OCI-LY1 (cell line): ENCODE measurements at regions not wholly inside any gene's neighbourhood (a gene's known extent, or its start where the extent isn't known, plus 50 kb on each side); places are given as distances from the start of the nearest gene placed in this dataset.

Source experiments
- H2AFZ ChIP-seq: fragments of 200-600 bp; sonication (generic), shearing (Covaris generic); 2 replicates; pipeline ENCODE4 v1.6.0; 2014; ENCODE audit warnings: antibody characterized with exemption, mild to moderate bottlenecking, low read length
- H3F3A ChIP-seq: fragments of 200-600 bp; sonication (generic), shearing (Covaris generic); 2 replicates; pipeline ENCODE4 v1.6.0; 2014; ENCODE audit warnings: mild to moderate bottlenecking, antibody characterized with exemption, low read length, moderate library complexity; ENCODE audit not compliant: insufficient read depth
- H3K27ac ChIP-seq: fragments of 200-600 bp; sonication (generic); 2 replicates; pipeline ENCODE4 v1.5.1; 2014; ENCODE audit warnings: low read length, mixed run types, mild to moderate bottlenecking, low read depth; ENCODE audit not compliant: poor library complexity, severe bottlenecking
- H3K27me3 ChIP-seq: fragments of 200-600 bp; sonication (generic); 2 replicates; pipeline ENCODE4 v1.6.0; 2014; ENCODE audit warnings: antibody characterized with exemption, mild to moderate bottlenecking, low read length, moderate library complexity; ENCODE audit not compliant: insufficient read depth
- H3K36me3 ChIP-seq: fragments of 200-600 bp; sonication (generic); 2 replicates; pipeline ENCODE4 v1.6.1; 2014; ENCODE audit warnings: mild to moderate bottlenecking, antibody characterized with exemption, low read length, moderate library complexity, mixed read lengths; ENCODE audit not compliant: insufficient read depth
- H3K4me1 ChIP-seq: fragments of 200-600 bp; sonication (generic); 2 replicates; pipeline ENCODE4 v1.5.1; 2014; ENCODE audit warnings: mild to moderate bottlenecking, low read length, moderate library complexity; ENCODE audit not compliant: insufficient read depth, severe bottlenecking
- H3K4me2 ChIP-seq: fragments of 200-600 bp; sonication (generic), shearing (Covaris generic); 2 replicates; pipeline ENCODE4 v1.6.1; 2014; ENCODE audit warnings: low read length
- H3K4me3 ChIP-seq: fragments of 200-600 bp; sonication (generic); 2 replicates; pipeline ENCODE4 v1.5.1; 2014; ENCODE audit warnings: low read length, low read depth, mild to moderate bottlenecking, mixed read lengths; ENCODE audit not compliant: poor library complexity, severe bottlenecking
- H3K79me2 ChIP-seq: fragments of 200-600 bp; shearing (Covaris generic); 2 replicates; pipeline ENCODE4 v1.6.1; 2016; ENCODE audit warnings: mixed run types, low read length, mixed read lengths; ENCODE audit not compliant: insufficient read depth
- H3K9ac ChIP-seq: fragments of 200-600 bp; sonication (generic), shearing (Covaris generic); 2 replicates; pipeline ENCODE4 v1.6.1; 2014; ENCODE audit warnings: mild to moderate bottlenecking, low read length, mixed read lengths
- H3K9me2 ChIP-seq: fragments of 200-600 bp; sonication (generic), shearing (Covaris generic); 2 replicates; pipeline ENCODE4 v1.6.1; 2014; ENCODE audit warnings: low read depth, mild to moderate bottlenecking, low read length, mixed read lengths
- H3K9me3 ChIP-seq: fragments of 200-600 bp; shearing (Covaris generic); 2 replicates; pipeline ENCODE4 v1.6.1; 2014; ENCODE audit warnings: low read length, mixed read lengths
- H4K20me1 ChIP-seq: fragments of 200-600 bp; sonication (generic), shearing (Covaris generic); 2 replicates; pipeline ENCODE4 v1.6.0; 2016; ENCODE audit warnings: mild to moderate bottlenecking, low read length; ENCODE audit not compliant: insufficient read depth
- CTCF ChIP-seq: fragments of 200-600 bp; sonication (generic), shearing (Covaris generic); IDR thresholded peaks from 2 replicates; pipeline ENCODE4 v1.5.1; 2017; ENCODE audit warnings: mild to moderate bottlenecking, antibody characterized with exemption, low read length, moderate library complexity, mixed read lengths
- EZH2 ChIP-seq: fragments of 200-600 bp; sonication (generic), shearing (Covaris generic); IDR thresholded peaks from 2 replicates; pipeline ENCODE4 v1.8.0; 2017; ENCODE audit warnings: borderline replicate concordance, mixed run types, mild to moderate bottlenecking, antibody characterized with exemption, low read length, moderate library complexity, mixed read lengths

- Histone ChIP-seq H3K79me2 (no peaks in the 10 kb centered on the region), H3K27me3 (no peaks in the 10 kb centered on the region), H3K4me3 (no peak overlapping the region), H3K36me3 (no peaks in the 10 kb centered on the region), H4K20me1 (no peaks in the 10 kb centered on the region), H3K9me2 (no peaks in the 10 kb centered on the region), H3K4me2 (no peak overlapping the region), H3K27ac (no peak overlapping the region), H2AFZ (no peak overlapping the region; the same call in 1 of the 2 replicates), H3K9me3 (peaks cover 20% of the 10 kb centered on the region), H3F3A (no peaks in the 10 kb centered on the region), H3K9ac (no peak overlapping the region), H3K4me1 (no peaks in the 10 kb centered on the region)
- TF ChIP-seq CTCF = no peak
- TF ChIP-seq EZH2 = no peak
Observed at GRCh38 chr13:62129000-62129551, 713.4 kb upstream of the PCDH20 start.

- H3K9me2 ChIP-seq = no peaks in the 10 kb centered on the region
- H3K36me3 ChIP-seq = no peaks in the 10 kb centered on the region
- no peak overlapping the region for H3K4me2 ChIP-seq
- H3K79me2 ChIP-seq = no peaks in the 10 kb centered on the region
- TF ChIP-seq EZH2 = no peak
- TF ChIP-seq CTCF = no peak
- no peaks in the 10 kb centered on the region for H3K4me1 ChIP-seq
- no peak overlapping the region for H3K4me3 ChIP-seq
- no peaks in the 10 kb centered on the region for H4K20me1 ChIP-seq
- no peak overlapping the region for H3K9ac ChIP-seq
- H2AFZ ChIP-seq = no peak overlapping the region
- H3K9me3 ChIP-seq = peaks cover 8% of the 10 kb centered on the region; the same call in 1 of the 2 replicates
- no peaks in the 10 kb centered on the region for H3K27me3 ChIP-seq
- H3F3A ChIP-seq = no peaks in the 10 kb centered on the region
- H3K27ac ChIP-seq = no peak overlapping the region
Observed at GRCh38 chr13:62126400-62126799, 710.8 kb upstream of the PCDH20 start.

- H2AFZ ChIP-seq = no peak overlapping the region
- TF ChIP-seq EZH2 (no peak), CTCF (no peak)
Observed at GRCh38 chr13:62125451-62125850, 709.8 kb upstream of the PCDH20 start.

More at GRCh38 chr13:62125451-62125850, 709.8 kb upstream of the PCDH20 start:
- no peaks in the 10 kb centered on the region for H3F3A ChIP-seq
- H3K9me3 ChIP-seq = 0 out of 2 replicates have a peak, but pooled peaks cover 5% of the 10 kb centered on the region
- no peak overlapping the region for H3K4me2 ChIP-seq
- no peak overlapping the region for H3K4me3 ChIP-seq
- no peaks in the 10 kb centered on the region for H3K27me3 ChIP-seq
- no peaks in the 10 kb centered on the region for H3K9me2 ChIP-seq
- H3K27ac ChIP-seq = no peak overlapping the region
- no peaks in the 10 kb centered on the region for H4K20me1 ChIP-seq
- H3K36me3 ChIP-seq = no peaks in the 10 kb centered on the region
- peaks cover 4% of the 10 kb centered on the region for H3K4me1 ChIP-seq
- no peak overlapping the region for H3K9ac ChIP-seq
- no peaks in the 10 kb centered on the region for H3K79me2 ChIP-seq
